IMR-90 (cell line): ENCODE measurements at regions not wholly inside any gene's neighbourhood (a gene's known extent, or its start where the extent isn't known, plus 50 kb on each side); places are given as distances from the start of the nearest gene placed in this dataset.

Source experiments
- ATAC-seq: fragments of 200-7000 bp; cut with Tn5 transposase; 2 replicates; pipeline ENCODE4 v1.9.1; 2020; ENCODE audit warnings: low read depth, mild to moderate bottlenecking, moderate library complexity
- BruUV-seq: library from RNA; stranded (reverse); fragments of 400-500 nt; replicated peaks from 2 replicates; lab custom pipeline; 2021; lab: Mats Ljungman, UMichigan
- CTCF ChIA-PET: fragments of 300-600 bp; formaldehyde crosslinking; extraction: SDS; loops from one replicate; lab custom pipeline; 2021; ENCODE audit warnings: antibody characterized with exemption; lab: Yijun Ruan, JAX
- POLR2A ChIA-PET: fragments of 300-600 bp; sonication (Branson Sonifier 250); formaldehyde crosslinking; loops from one replicate; lab custom pipeline; 2022; ENCODE audit warnings: antibody characterized with exemption; ENCODE audit not compliant: unreplicated experiment; lab: Charles Lee
- DNase-seq: peaks from one replicate; pipeline ENCODE4 v3.0.0; 2013
- H2AFZ ChIP-seq: replicated peaks from 2 replicates; pipeline ENCODE3; 2013; ENCODE audit warnings: low read length, mild to moderate bottlenecking; ENCODE audit not compliant: poor library complexity
- H2AK5ac ChIP-seq: 2 replicates; pipeline ENCODE4 v1.6.1; 2013; ENCODE audit warnings: low read depth, low read length, inconsistent platforms
- H2AK9ac ChIP-seq: replicated peaks from 2 replicates; pipeline ENCODE3; 2013; ENCODE audit warnings: mild to moderate bottlenecking, low read depth, low read length, moderate library complexity; ENCODE audit not compliant: poor library complexity
- H2BK120ac ChIP-seq: 2 replicates; pipeline ENCODE4 v1.6.1; 2013; ENCODE audit warnings: low read depth, low read length, inconsistent platforms
- H2BK15ac ChIP-seq: 3 replicates; pipeline ENCODE4 v1.6.1; 2013; ENCODE audit warnings: low read depth, low read length, inconsistent platforms
- H2BK20ac ChIP-seq: 2 replicates; pipeline ENCODE4 v1.6.1; 2013; ENCODE audit warnings: low read depth, mild to moderate bottlenecking, inconsistent platforms, low read length, moderate library complexity
- H2BK5ac ChIP-seq: 2 replicates; pipeline ENCODE4 v1.6.1; 2013; ENCODE audit warnings: mild to moderate bottlenecking, low read depth, low read length, inconsistent platforms; ENCODE audit not compliant: poor library complexity, severe bottlenecking
- H3K14ac ChIP-seq: replicated peaks from 2 replicates; pipeline ENCODE4 v1.6.1; 2013; ENCODE audit warnings: low read depth, low read length, inconsistent platforms
- H3K18ac ChIP-seq: 2 replicates; pipeline ENCODE4 v1.6.1; 2013; ENCODE audit warnings: low read depth, low read length, control low read depth
- H3K23ac ChIP-seq: 2 replicates; pipeline ENCODE4 v1.6.1; 2013; ENCODE audit warnings: low read depth, low read length, inconsistent platforms
- H3K27ac ChIP-seq: 2 replicates; pipeline ENCODE4 v1.5.1; 2013; ENCODE audit warnings: mild to moderate bottlenecking, control low read depth, low read length; ENCODE audit not compliant: insufficient read depth
- H3K27me3 ChIP-seq: 2 replicates; pipeline ENCODE4 v1.6.1; 2013; ENCODE audit warnings: low read length; ENCODE audit not compliant: control insufficient read depth, insufficient read depth
- H3K36me3 ChIP-seq: 2 replicates; pipeline ENCODE4 v1.6.1; 2013; ENCODE audit warnings: low read length, mixed read lengths; ENCODE audit not compliant: control insufficient read depth, insufficient read depth
- H3K4ac ChIP-seq: 2 replicates; pipeline ENCODE4 v1.6.1; 2013; ENCODE audit warnings: low read depth, low read length, inconsistent platforms
- H3K4me1 ChIP-seq: 2 replicates; pipeline ENCODE4 v1.6.1; 2013; ENCODE audit warnings: low read length, mixed read lengths; ENCODE audit not compliant: control insufficient read depth, insufficient read depth
- H3K4me2 ChIP-seq: 2 replicates; pipeline ENCODE4 v1.6.1; 2013; ENCODE audit warnings: low read depth, mild to moderate bottlenecking, control low read depth, low read length, moderate library complexity
- H3K4me3 ChIP-seq: 2 replicates; pipeline ENCODE4 v1.5.1; 2013; ENCODE audit warnings: low read depth, mild to moderate bottlenecking, control low read depth, low read length, moderate library complexity; ENCODE audit not compliant: insufficient read depth
- H3K56ac ChIP-seq: 2 replicates; pipeline ENCODE4 v1.6.1; 2013; ENCODE audit warnings: low read length, inconsistent platforms; ENCODE audit not compliant: insufficient read depth; ENCODE audit errors: extremely low read depth
- H3K79me1 ChIP-seq, 2 experiments: 2 replicates each; pipeline ENCODE4 v1.6.1; 2013; ENCODE audit warnings: low read length in 2 of 2, inconsistent platforms in 1 of 2, low read depth in 1 of 2
- H3K9ac ChIP-seq: 2 replicates; pipeline ENCODE4 v1.6.1; 2013; ENCODE audit warnings: low read depth, low read length, control low read depth
- H3K9me1 ChIP-seq: 2 replicates; pipeline ENCODE4 v1.6.1; 2013; ENCODE audit warnings: low read length, inconsistent platforms; ENCODE audit not compliant: insufficient read depth
- H3K9me3 ChIP-seq: 2 replicates; pipeline ENCODE4 v1.6.1; 2013; ENCODE audit warnings: low read length; ENCODE audit not compliant: control insufficient read depth, insufficient read depth
- H4K20me1 ChIP-seq: 2 replicates; pipeline ENCODE4 v1.6.1; 2013; ENCODE audit warnings: low read length, inconsistent platforms; ENCODE audit not compliant: insufficient read depth
- H4K5ac ChIP-seq: 2 replicates; pipeline ENCODE4 v1.6.1; 2013; ENCODE audit warnings: mild to moderate bottlenecking, low read depth, low read length, control low read depth
- H4K8ac ChIP-seq, 2 experiments: 2 replicates each; pipeline ENCODE4 v1.6.1; 2013; ENCODE audit warnings: low read depth in 2 of 2, low read length in 2 of 2, control low read depth in 1 of 2, inconsistent platforms in 1 of 2
- H4K91ac ChIP-seq: 2 replicates; pipeline ENCODE4 v1.6.1; 2013; ENCODE audit warnings: low read depth, low read length, inconsistent platforms; ENCODE audit not compliant: insufficient read depth
- BHLHE40 ChIP-seq: fragments of 150-350 bp; IDR thresholded peaks from 2 replicates; pipeline ENCODE4 v1.6.1; 2016; ENCODE audit warnings: mild to moderate bottlenecking, low read depth, low read length
- CEBPB ChIP-seq: IDR thresholded peaks from 2 replicates; pipeline ENCODE4 v1.6.1; 2012; ENCODE audit warnings: low read depth, low read length, improper control_type of control experiment
- CHD1 ChIP-seq: IDR thresholded peaks from 2 replicates; pipeline ENCODE4 v1.6.1; 2012; ENCODE audit warnings: low read depth, low read length, improper control_type of control experiment
- FOS ChIP-seq: fragments of 150-350 bp; IDR thresholded peaks from 2 replicates; pipeline ENCODE4 v1.6.1; 2016; ENCODE audit warnings: low read depth, low read length
- MAFK ChIP-seq: IDR thresholded peaks from 2 replicates; pipeline ENCODE4 v1.6.1; 2012; ENCODE audit warnings: low read depth, low read length, improper control_type of control experiment
- MAZ ChIP-seq: IDR thresholded peaks from 2 replicates; pipeline ENCODE4 v1.6.1; 2012; ENCODE audit warnings: low read depth, mild to moderate bottlenecking, low read length, improper control_type of control experiment, moderate library complexity, borderline replicate concordance
- MXI1 ChIP-seq: IDR thresholded peaks from 2 replicates; pipeline ENCODE4 v1.6.1; 2012; ENCODE audit warnings: low read depth, mild to moderate bottlenecking, low read length, moderate library complexity, borderline replicate concordance
- NFE2L2 ChIP-seq: fragments of 150-350 bp; IDR thresholded peaks from 2 replicates; pipeline ENCODE4 v1.6.1; 2016; ENCODE audit warnings: low read depth, mild to moderate bottlenecking, low read length
- POLR2A ChIP-seq: IDR thresholded peaks from 2 replicates; pipeline ENCODE4 v1.6.1; 2012; ENCODE audit warnings: mild to moderate bottlenecking, low read depth, low read length
- RAD21 ChIP-seq: IDR thresholded peaks from 2 replicates; pipeline ENCODE4 v1.6.1; 2012; ENCODE audit warnings: low read length, improper control_type of control experiment
- RCOR1 ChIP-seq: IDR thresholded peaks from 2 replicates; pipeline ENCODE4 v1.6.1; 2012; ENCODE audit warnings: mild to moderate bottlenecking, low read length, improper control_type of control experiment; ENCODE audit not compliant: insufficient replicate concordance
- RFX5 ChIP-seq: IDR thresholded peaks from 2 replicates; pipeline ENCODE4 v1.8.0; 2012; ENCODE audit warnings: low read depth, mild to moderate bottlenecking, low read length, moderate library complexity
- SMC3 ChIP-seq: fragments of 150-350 bp; IDR thresholded peaks from 2 replicates; pipeline ENCODE4 v1.6.1; 2016; ENCODE audit warnings: low read depth, mild to moderate bottlenecking, antibody characterized with exemption, low read length, moderate library complexity
- WGBS, 2 experiments: methylation state at CpG; one replicate each; pipeline versions ENCODE4 v1.1.5 to v1.1.7; 2013; ENCODE audit warnings: missing lambda C conversion rate in 2 of 2; ENCODE audit not compliant: insufficient read length in 1 of 2; ENCODE audit errors: extremely low coverage in 2 of 2; 5-methylcytosine and 5-hydroxymethylcytosine counted together
- dilution Hi-C: fragments of 300-500 bp; cut with HindIII; formaldehyde crosslinking; loops from one replicate; pipeline ENCODE4 v1.14.3; 2018; ENCODE audit warnings: low sequenced_read_pairs; ENCODE audit not compliant: unreplicated experiment
- in situ Hi-C: fragments of 300-500 bp; cut with MboI; formaldehyde crosslinking; loops from 3 replicates; pipeline ENCODE4 v1.14.3; 2019; ENCODE audit warnings: low sequenced_read_pairs, inconsistent platforms, mixed read lengths
- intact Hi-C: fragments of 100-400 bp; cut with micrococcal nuclease; formaldehyde crosslinking; loops from 2 replicates; pipeline ENCODE4 v1.10.0; 2022
- TF ChIP-seq, protein P1 (sequence below): fragments of 150-350 bp; IDR thresholded peaks from 2 replicates; pipeline ENCODE4 v1.6.1; 2016; ENCODE audit warnings: low read depth, mild to moderate bottlenecking, low read length, moderate library complexity, borderline replicate concordance
- TF ChIP-seq, protein P2 (sequence below): conservative IDR thresholded peaks from 2 replicates; pipeline ENCODE4 v1.5.1; 2012; ENCODE audit warnings: mild to moderate bottlenecking, low read depth, low read length, improper control_type of control experiment

DNA sequence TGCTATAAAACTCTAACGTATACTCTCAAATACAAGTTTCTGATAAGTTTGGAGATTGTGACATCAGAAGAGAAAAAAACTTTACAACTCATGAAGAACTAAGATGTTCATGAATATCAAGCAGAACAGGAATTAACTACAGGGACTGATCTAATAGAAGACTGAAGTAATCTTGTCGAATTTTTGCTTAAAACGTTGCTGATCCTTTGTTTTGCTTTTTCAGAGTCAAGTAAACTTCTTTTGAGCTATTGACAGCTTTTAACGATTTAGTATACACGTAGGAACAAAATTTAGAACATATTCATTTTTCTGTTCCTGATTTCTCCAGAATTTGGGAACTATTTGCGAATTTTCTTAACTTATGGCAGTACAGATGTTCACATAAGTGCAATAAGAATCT, 610.2 kb downstream of the SI start:
- in situ Hi-C loops (no loop called here), dilution Hi-C loops (no loop called here), intact Hi-C loops (no loop called here)
- Histone ChIP-seq H3K79me1 (no peaks in the 10 kb centered on the region), H3K14ac (no peak overlapping the region), H3K4ac (no peak overlapping the region), H3K23ac (no peak overlapping the region), H3K9ac (no peak overlapping the region), H3K4me1 (no peaks in the 10 kb centered on the region), H2BK120ac (no peak overlapping the region), H3K27ac (no peak overlapping the region), H4K91ac (no peak overlapping the region), H2BK5ac (no peak overlapping the region), H4K20me1 (no peaks in the 10 kb centered on the region), H3K27me3 (no peaks in the 10 kb centered on the region), H2AK9ac (no peak overlapping the region), H3K4me2 (no peak overlapping the region), H2AFZ (no peak overlapping the region), H3K18ac (no peak overlapping the region), H3K36me3 (no peaks in the 10 kb centered on the region), H3K56ac (no peak overlapping the region), H3K9me3 (peaks cover 14% of the 10 kb centered on the region; the same call in 1 of the 2 replicates), H2BK15ac (no peak overlapping the region), H2BK20ac (no peak overlapping the region), H4K5ac (no peak overlapping the region), H3K4me3 (no peak overlapping the region), H4K8ac (no peak overlapping the region), H2AK5ac (no peak overlapping the region), H3K9me1 (no peaks in the 10 kb centered on the region)
- no peak for TF ChIP-seq CEBPB
- TF ChIP-seq FOS: no peak
- TF ChIP-seq, protein P1, sequence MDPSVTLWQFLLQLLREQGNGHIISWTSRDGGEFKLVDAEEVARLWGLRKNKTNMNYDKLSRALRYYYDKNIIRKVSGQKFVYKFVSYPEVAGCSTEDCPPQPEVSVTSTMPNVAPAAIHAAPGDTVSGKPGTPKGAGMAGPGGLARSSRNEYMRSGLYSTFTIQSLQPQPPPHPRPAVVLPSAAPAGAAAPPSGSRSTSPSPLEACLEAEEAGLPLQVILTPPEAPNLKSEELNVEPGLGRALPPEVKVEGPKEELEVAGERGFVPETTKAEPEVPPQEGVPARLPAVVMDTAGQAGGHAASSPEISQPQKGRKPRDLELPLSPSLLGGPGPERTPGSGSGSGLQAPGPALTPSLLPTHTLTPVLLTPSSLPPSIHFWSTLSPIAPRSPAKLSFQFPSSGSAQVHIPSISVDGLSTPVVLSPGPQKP: no peak
- TF ChIP-seq RAD21: no peak
- TF ChIP-seq POLR2A: no peak
- TF ChIP-seq NFE2L2: no peak
- TF ChIP-seq, protein P2, sequence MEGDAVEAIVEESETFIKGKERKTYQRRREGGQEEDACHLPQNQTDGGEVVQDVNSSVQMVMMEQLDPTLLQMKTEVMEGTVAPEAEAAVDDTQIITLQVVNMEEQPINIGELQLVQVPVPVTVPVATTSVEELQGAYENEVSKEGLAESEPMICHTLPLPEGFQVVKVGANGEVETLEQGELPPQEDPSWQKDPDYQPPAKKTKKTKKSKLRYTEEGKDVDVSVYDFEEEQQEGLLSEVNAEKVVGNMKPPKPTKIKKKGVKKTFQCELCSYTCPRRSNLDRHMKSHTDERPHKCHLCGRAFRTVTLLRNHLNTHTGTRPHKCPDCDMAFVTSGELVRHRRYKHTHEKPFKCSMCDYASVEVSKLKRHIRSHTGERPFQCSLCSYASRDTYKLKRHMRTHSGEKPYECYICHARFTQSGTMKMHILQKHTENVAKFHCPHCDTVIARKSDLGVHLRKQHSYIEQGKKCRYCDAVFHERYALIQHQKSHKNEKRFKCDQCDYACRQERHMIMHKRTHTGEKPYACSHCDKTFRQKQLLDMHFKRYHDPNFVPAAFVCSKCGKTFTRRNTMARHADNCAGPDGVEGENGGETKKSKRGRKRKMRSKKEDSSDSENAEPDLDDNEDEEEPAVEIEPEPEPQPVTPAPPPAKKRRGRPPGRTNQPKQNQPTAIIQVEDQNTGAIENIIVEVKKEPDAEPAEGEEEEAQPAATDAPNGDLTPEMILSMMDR: no peak
- TF ChIP-seq MXI1: no peak
- no peak for TF ChIP-seq CHD1
- TF ChIP-seq SMC3: no peak
- no peak for TF ChIP-seq MAZ
- no peak for TF ChIP-seq MAFK
- no peak for TF ChIP-seq BHLHE40
- no peak for TF ChIP-seq RCOR1
- TF ChIP-seq RFX5: no peak
- CTCF ChIA-PET: no interaction called here
- WGBS, 2 experiments: no CpG with 5 or more reads among the region's 6 CpGs
- no TSS peak for BruUV-seq
- DNase-seq: no peak
- POLR2A ChIA-PET: no interaction called here
- ATAC-seq: no peak
